GM12878 (cell line): ENCODE measurements at regions not wholly inside any gene's neighbourhood (a gene's known extent, or its start where the extent isn't known, plus 50 kb on each side); places are given as distances from the start of the nearest gene placed in this dataset.
"Not testable (repeated sequence)": the region's sequence is repeated elsewhere in the genome, so short reads cannot be mapped to it uniquely, and the experiment has no call there.

Source experiments
- ATAC-seq: fragments of 200-7000 bp; cut with Tn5 transposase; 3 replicates; pipeline ENCODE4 v1.9.1; 2020; ENCODE audit warnings: mild to moderate bottlenecking, moderate library complexity
- BruUV-seq: library from RNA; stranded (reverse); fragments of 400-500 nt; replicated peaks from 2 replicates; lab custom pipeline; 2021; lab: Mats Ljungman, UMichigan
- CTCF ChIA-PET: fragments of 300-600 bp; sonication (Branson Sonifier 250); formaldehyde crosslinking; extraction: SDS; loops from one replicate; lab custom pipeline; 2021; ENCODE audit warnings: inconsistent platforms; lab: Yijun Ruan, JAX
- POLR2A ChIA-PET: fragments of 350-600 bp; formaldehyde crosslinking; extraction: SDS; loops from one replicate; lab custom pipeline; 2021; ENCODE audit warnings: inconsistent platforms; lab: Charles Lee
- RAD21 ChIA-PET: fragments of 300-600 bp; sonication (Branson Sonifier 250); formaldehyde crosslinking; loops from one replicate; lab custom pipeline; 2023; ENCODE audit warnings: antibody characterized with exemption; ENCODE audit not compliant: unreplicated experiment; lab: Charles Lee
- SMC1A ChIA-PET: fragments of 300-600 bp; sonication (Branson Sonifier 250); formaldehyde crosslinking; loops from one replicate; lab custom pipeline; 2023; ENCODE audit not compliant: unreplicated experiment, uncharacterized antibody; lab: Charles Lee
- DNase-seq: peaks from one replicate; pipeline ENCODE4 v3.0.0-alpha.2; 2011; ENCODE audit warnings: low read depth, low spot score
- FAIRE-seq: peaks from 3 replicates; lab custom pipeline; 2011; peaks lifted over from hg19 to GRCh38; lab: Jason Lieb, UNC
- H2AFZ ChIP-seq: 2 replicates; pipeline ENCODE4 v1.6.0; 2011; ENCODE audit warnings: low read depth, low read length, control low read depth; ENCODE audit not compliant: control insufficient read depth
- H3K27ac ChIP-seq: 2 replicates; pipeline ENCODE4 v1.5.1; 2011; ENCODE audit warnings: control low read depth; ENCODE audit not compliant: control insufficient read depth, insufficient read depth
- H3K27me3 ChIP-seq, 2 experiments: replicated peaks in 1 of 2; 2 replicates each; pipeline versions ENCODE4 v1.6.0 to v1.6.1; 2011; ENCODE audit warnings: low read length in 1 of 2; ENCODE audit not compliant: control insufficient read depth in 2 of 2, insufficient read depth in 2 of 2
- H3K36me3 ChIP-seq, 2 experiments: 2 replicates each; pipeline ENCODE4 v1.5.1; 2011; ENCODE audit warnings: low read length in 1 of 2; ENCODE audit not compliant: control insufficient read depth in 2 of 2, insufficient read depth in 2 of 2
- H3K4me1 ChIP-seq: 2 replicates; pipeline ENCODE4 v1.6.1; 2011; ENCODE audit warnings: mild to moderate bottlenecking, low read length, moderate library complexity, mixed read lengths; ENCODE audit not compliant: control insufficient read depth, insufficient read depth
- H3K4me2 ChIP-seq: 2 replicates; pipeline ENCODE4 v1.6.0; 2011; ENCODE audit warnings: control low read depth; ENCODE audit not compliant: control insufficient read depth, insufficient read depth
- H3K4me3 ChIP-seq: fragments of 200-600 bp; sonication (generic); 2 replicates; pipeline ENCODE4 v1.5.1; 2016
- H3K79me2 ChIP-seq: 2 replicates; pipeline ENCODE4 v1.6.0; 2011; ENCODE audit warnings: low read length; ENCODE audit not compliant: control insufficient read depth, insufficient read depth
- H3K9ac ChIP-seq: 2 replicates; pipeline ENCODE4 v1.8.0; 2011; ENCODE audit warnings: low read length, control low read depth, mixed read lengths; ENCODE audit not compliant: control insufficient read depth, insufficient read depth
- H3K9me3 ChIP-seq: replicated peaks from 3 replicates; pipeline ENCODE4 v1.5.1; 2011; ENCODE audit warnings: mild to moderate bottlenecking, low read length; ENCODE audit not compliant: control insufficient read depth, insufficient read depth
- H4K20me1 ChIP-seq: 2 replicates; pipeline ENCODE4 v1.6.0; 2011; ENCODE audit not compliant: control insufficient read depth, insufficient read depth
- DPF2 ChIP-seq: fragments of 450-650 bp; IDR thresholded peaks from 2 replicates; pipeline ENCODE4 v1.6.1; 2017; ENCODE audit warnings: mild to moderate bottlenecking
- E2F4 ChIP-seq: IDR thresholded peaks from 2 replicates; pipeline ENCODE4 v1.6.1; 2012; ENCODE audit warnings: low read depth, low read length, improper control_type of control experiment
- FOS ChIP-seq: IDR thresholded peaks from 3 replicates; pipeline ENCODE4 v1.6.1; 2011; ENCODE audit warnings: borderline replicate concordance; ENCODE audit not compliant: insufficient read length; ENCODE audit errors: extremely low read depth
- FOXK2 ChIP-seq: fragments of 450-650 bp; IDR thresholded peaks from 2 replicates; pipeline ENCODE4 v1.6.1; 2017; ENCODE audit warnings: mild to moderate bottlenecking, moderate library complexity
- HDAC6 ChIP-seq: fragments of 200-600 bp; sonication (generic); IDR thresholded peaks from one replicate; pipeline ENCODE4 v1.8.0; 2017; ENCODE audit warnings: antibody characterized with exemption; ENCODE audit not compliant: unreplicated experiment
- JUND ChIP-seq: IDR thresholded peaks from 2 replicates; pipeline ENCODE4 v1.6.1; 2012; ENCODE audit warnings: low read depth, mild to moderate bottlenecking, low read length, improper control_type of control experiment, moderate library complexity
- MYB ChIP-seq: fragments of 150-350 bp; IDR thresholded peaks from 2 replicates; pipeline ENCODE4 v1.6.1; 2014; ENCODE audit warnings: mild to moderate bottlenecking, low read depth, low read length, borderline replicate concordance
- SMAD5 ChIP-seq: IDR thresholded peaks from 2 replicates; pipeline ENCODE4 v1.6.1; 2016; ENCODE audit warnings: antibody characterized with exemption, low read depth
- USF2 ChIP-seq: IDR thresholded peaks from 2 replicates; pipeline ENCODE4 v1.6.1; 2011; ENCODE audit warnings: low read depth, low read length, improper control_type of control experiment, borderline replicate concordance
- WGBS: methylation state at CpG from one replicate; pipeline ENCODE4 v1.1.6; 2016; ENCODE audit warnings: low lambda C conversion rate; ENCODE audit not compliant: insufficient replicate concordance, insufficient coverage; ENCODE audit errors: missing lambda C conversion rate; 5-methylcytosine and 5-hydroxymethylcytosine counted together
- in situ Hi-C: fragments of 300-500 bp; cut with MboI; formaldehyde crosslinking; loops from 9 replicates; pipeline ENCODE4 v1.14.3; 2018; ENCODE audit warnings: mixed read lengths
- intact Hi-C: fragments of 100-400 bp; cut with micrococcal nuclease; formaldehyde crosslinking; loops from one replicate; pipeline ENCODE4 v1.14.2; 2022; ENCODE audit not compliant: unreplicated experiment

- Histone ChIP-seq H3K27me3 (no peaks in the 10 kb centered on the region), H3K27ac (no peak overlapping the region), H4K20me1 (no peaks in the 10 kb centered on the region), H3K9me3 (no peaks in the 10 kb centered on the region), H3K4me1 (no peaks in the 10 kb centered on the region), H3K79me2 (no peaks in the 10 kb centered on the region), H3K4me2 (no peak overlapping the region), H2AFZ (no peak overlapping the region), H3K9ac (no peak overlapping the region), H3K36me3 (no peaks in the 10 kb centered on the region), H3K4me3 (no peak overlapping the region)
- FAIRE-seq (no peak), ATAC-seq (no peak), DNase-seq (no peak)
- CTCF ChIA-PET, result interaction anchor here (1.3 kb wide), 2 partner anchors 214 to 742 kb away, joined by 3 to 5 read pairs; no protein-coding TSS in a partner anchor
- in situ Hi-C loops, result loop anchor here (25.0 kb wide), 1 partner anchor 1288 kb away; the partner anchor contains the start of gene ZPBP
- no TSS peak for BruUV-seq
- RAD21 ChIA-PET, result interaction anchor here (0.7 kb wide), 1 partner anchor 1273 kb away, joined by 3 read pairs; no protein-coding TSS in a partner anchor
- intact Hi-C loops, result no loop called here
- no peak for TF ChIP-seq DPF2
- TF ChIP-seq FOXK2, result no peak
- no peak for TF ChIP-seq JUND
- TF ChIP-seq FOS, result no peak
- no peak for TF ChIP-seq MYB
- TF ChIP-seq E2F4, result no peak
- TF ChIP-seq HDAC6, result no peak
- no peak for TF ChIP-seq SMAD5
- no peak for TF ChIP-seq USF2
- POLR2A ChIA-PET, result no interaction called here
- SMC1A ChIA-PET, result interaction anchor here (0.6 kb wide), 1 partner anchor 603 kb away, joined by 3 read pairs; no protein-coding TSS in a partner anchor
- 30% methylated on average over 4 of the region's 4 CpGs for WGBS
Measured at GRCh38 chr7:51374936-51375335, 58.3 kb upstream of the COBL start.

- H3K4me2 ChIP-seq, H2AFZ ChIP-seq, H3K36me3 ChIP-seq, H3K27me3 ChIP-seq, H3K4me1 ChIP-seq, H3K4me3 ChIP-seq, ATAC-seq, SMC1A ChIA-PET, H4K20me1 ChIP-seq, H3K27ac ChIP-seq, intact Hi-C loops, POLR2A ChIA-PET, FAIRE-seq, BruUV-seq, CTCF ChIA-PET, H3K79me2 ChIP-seq, DNase-seq, H3K9me3 ChIP-seq, H3K9ac ChIP-seq: not testable (repeated sequence)
- 21% methylated on average over 2 of the region's 2 CpGs for WGBS
- in situ Hi-C loops, result loop anchor here (25.0 kb wide), 1 partner anchor 1286 kb away; the partner anchor contains the start of gene ZPBP
- RAD21 ChIA-PET, result interaction anchor here (1.3 kb wide), 1 partner anchor 211 kb away, joined by 5 read pairs; no protein-coding TSS in a partner anchor
Measured at GRCh38 chr7:51373607-51374006, 57.0 kb upstream of the COBL start.
